PC-3 (cell line): ENCODE measurements at regions not wholly inside any gene's neighbourhood (a gene's known extent, or its start where the extent isn't known, plus 50 kb on each side); places are given as distances from the start of the nearest gene placed in this dataset.

Experiments
- EZH2 ChIP-seq: fragments of 300-600 bp; sonication (generic); IDR thresholded peaks from one replicate; pipeline ENCODE4 v1.6.1; 2017; ENCODE audit warnings: antibody characterized with exemption, mild to moderate bottlenecking, low read length; ENCODE audit not compliant: unreplicated experiment
- EZH2phosphoT487 ChIP-seq: fragments of 300-600 bp; sonication (generic); IDR thresholded peaks from 2 replicates; pipeline ENCODE4 v1.6.1; 2018; ENCODE audit warnings: mild to moderate bottlenecking, antibody characterized with exemption, low read length, borderline replicate concordance
- TF ChIP-seq, protein P1 (sequence below): fragments of 300-600 bp; sonication (generic); conservative IDR thresholded peaks from 2 replicates; pipeline ENCODE4 v1.5.1; 2017; ENCODE audit warnings: antibody characterized with exemption, low read depth, mild to moderate bottlenecking, low read length

GRCh38 chr5:56443826-56444225, 210.7 kb upstream of the ANKRD55 start:
- no peak for TF ChIP-seq EZH2
- TF ChIP-seq EZH2phosphoT487, result no peak
- TF ChIP-seq, protein P1, sequence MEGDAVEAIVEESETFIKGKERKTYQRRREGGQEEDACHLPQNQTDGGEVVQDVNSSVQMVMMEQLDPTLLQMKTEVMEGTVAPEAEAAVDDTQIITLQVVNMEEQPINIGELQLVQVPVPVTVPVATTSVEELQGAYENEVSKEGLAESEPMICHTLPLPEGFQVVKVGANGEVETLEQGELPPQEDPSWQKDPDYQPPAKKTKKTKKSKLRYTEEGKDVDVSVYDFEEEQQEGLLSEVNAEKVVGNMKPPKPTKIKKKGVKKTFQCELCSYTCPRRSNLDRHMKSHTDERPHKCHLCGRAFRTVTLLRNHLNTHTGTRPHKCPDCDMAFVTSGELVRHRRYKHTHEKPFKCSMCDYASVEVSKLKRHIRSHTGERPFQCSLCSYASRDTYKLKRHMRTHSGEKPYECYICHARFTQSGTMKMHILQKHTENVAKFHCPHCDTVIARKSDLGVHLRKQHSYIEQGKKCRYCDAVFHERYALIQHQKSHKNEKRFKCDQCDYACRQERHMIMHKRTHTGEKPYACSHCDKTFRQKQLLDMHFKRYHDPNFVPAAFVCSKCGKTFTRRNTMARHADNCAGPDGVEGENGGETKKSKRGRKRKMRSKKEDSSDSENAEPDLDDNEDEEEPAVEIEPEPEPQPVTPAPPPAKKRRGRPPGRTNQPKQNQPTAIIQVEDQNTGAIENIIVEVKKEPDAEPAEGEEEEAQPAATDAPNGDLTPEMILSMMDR, result no peak
